HFFc6 (cell line): ENCODE measurements at regions not wholly inside any gene's neighbourhood (a gene's known extent, or its start where the extent isn't known, plus 50 kb on each side); places are given as distances from the start of the nearest gene placed in this dataset.

Experiments used
- DNase-seq: peaks from one replicate; pipeline ENCODE4 v3.0.0-alpha.2; 2018
- H3K27ac Mint-ChIP-seq: 2 replicates; pipeline ENCODE4 v1.8.0; 2020; ENCODE audit warnings: mild to moderate bottlenecking, mixed read lengths
- H3K27me3 Mint-ChIP-seq: 2 replicates; pipeline ENCODE4 v1.8.0; 2021; ENCODE audit warnings: mild to moderate bottlenecking, moderate library complexity, mixed read lengths; ENCODE audit not compliant: insufficient read depth
- H3K36me3 Mint-ChIP-seq: 2 replicates; pipeline ENCODE4 v1.8.0; 2021; ENCODE audit warnings: low read depth, mixed read lengths
- H3K4me1 Mint-ChIP-seq: 2 replicates; pipeline ENCODE4 v1.8.0; 2020; ENCODE audit warnings: low read depth, mixed read lengths
- H3K4me3 Mint-ChIP-seq: 2 replicates; pipeline ENCODE4 v1.8.0; 2020; ENCODE audit warnings: mild to moderate bottlenecking, moderate library complexity, mixed read lengths
- H3K9me3 Mint-ChIP-seq: 2 replicates; pipeline ENCODE4 v1.8.0; 2020; ENCODE audit warnings: mild to moderate bottlenecking, mixed read lengths
- CTCF ChIP-seq: fragments of 200-600 bp; sonication (generic); IDR thresholded peaks from 2 replicates; pipeline ENCODE4 v1.5.0; 2021; ENCODE audit warnings: antibody characterized with exemption, mild to moderate bottlenecking

GRCh38 chr11:91243051-91243450, 981.6 kb upstream of the FAT3 start:
- no peaks in the 10 kb centered on the region for H3K27me3 Mint-ChIP-seq
- H3K27ac Mint-ChIP-seq, result no peak overlapping the region
- DNase-seq, result no peak
- H3K36me3 Mint-ChIP-seq, result no peaks in the 10 kb centered on the region
- peaks cover 21% of the 10 kb centered on the region for H3K9me3 Mint-ChIP-seq
- no peaks in the 10 kb centered on the region for H3K4me1 Mint-ChIP-seq
- no peak for TF ChIP-seq CTCF
- H3K4me3 Mint-ChIP-seq, result no peak overlapping the region

GRCh38 chr11:91241226-91241625, 983.4 kb upstream of the FAT3 start:
- TF ChIP-seq CTCF, result no peak
- H3K9me3 Mint-ChIP-seq, result peaks cover 17% of the 10 kb centered on the region
- no peak for DNase-seq
- no peak overlapping the region for H3K27ac Mint-ChIP-seq
- H3K4me3 Mint-ChIP-seq, result no peak overlapping the region
- H3K36me3 Mint-ChIP-seq, result no peaks in the 10 kb centered on the region
- H3K4me1 Mint-ChIP-seq, result no peaks in the 10 kb centered on the region
- no peaks in the 10 kb centered on the region for H3K27me3 Mint-ChIP-seq

GRCh38 chr11:91239359-91239758, 985.3 kb upstream of the FAT3 start:
- Mint-ChIP-seq H3K27me3 (no peaks in the 10 kb centered on the region), H3K4me3 (no peak overlapping the region), H3K27ac (no peak overlapping the region), H3K36me3 (no peaks in the 10 kb centered on the region), H3K4me1 (no peaks in the 10 kb centered on the region), H3K9me3 (peaks cover 17% of the 10 kb centered on the region)
- no peak for DNase-seq
- no peak for TF ChIP-seq CTCF

- no peak overlapping the region for H3K4me3 Mint-ChIP-seq
- DNase-seq, result no peak
These were observed 993.4 kb upstream of the FAT3 start for GRCh38 chr11:91231226-91231625.

DNA sequence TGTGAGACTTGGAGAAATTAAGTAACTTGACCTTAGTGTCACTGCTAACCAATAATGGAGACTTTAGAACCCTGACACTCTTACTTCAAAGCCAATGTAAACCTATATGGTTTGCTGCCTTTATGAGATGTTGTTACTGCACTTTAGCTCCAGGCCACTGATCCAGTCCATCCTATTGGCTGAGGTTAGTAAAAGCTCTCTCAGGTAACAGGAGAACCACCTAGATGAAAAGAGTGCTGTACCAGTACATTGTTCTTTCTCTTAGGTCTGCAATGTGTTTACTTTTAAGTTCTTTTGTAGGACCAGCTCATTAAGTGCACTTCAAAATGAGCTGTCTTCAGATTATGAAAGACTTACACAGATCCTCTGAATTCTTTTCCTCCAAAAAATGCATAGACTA, 994.0 kb upstream of the FAT3 start:
- no peak for TF ChIP-seq CTCF
- no peaks in the 10 kb centered on the region for H3K27me3 Mint-ChIP-seq
- peaks cover 16% of the 10 kb centered on the region for H3K9me3 Mint-ChIP-seq
- no peaks in the 10 kb centered on the region for H3K4me1 Mint-ChIP-seq
- DNase-seq, result no peak
- no peak overlapping the region for H3K27ac Mint-ChIP-seq
- H3K4me3 Mint-ChIP-seq, result no peak overlapping the region
- H3K36me3 Mint-ChIP-seq, result no peaks in the 10 kb centered on the region; the same call in 1 of the 2 replicates

More at GRCh38 chr11:91231226-91231625, 993.4 kb upstream of the FAT3 start:
- no peaks in the 10 kb centered on the region for H3K4me1 Mint-ChIP-seq
- H3K27ac Mint-ChIP-seq, result no peak overlapping the region
- H3K9me3 Mint-ChIP-seq, result peaks cover 16% of the 10 kb centered on the region
- no peak for TF ChIP-seq CTCF
- H3K27me3 Mint-ChIP-seq, result no peaks in the 10 kb centered on the region
- H3K36me3 Mint-ChIP-seq, result no peaks in the 10 kb centered on the region; the same call in 1 of the 2 replicates

DNA sequence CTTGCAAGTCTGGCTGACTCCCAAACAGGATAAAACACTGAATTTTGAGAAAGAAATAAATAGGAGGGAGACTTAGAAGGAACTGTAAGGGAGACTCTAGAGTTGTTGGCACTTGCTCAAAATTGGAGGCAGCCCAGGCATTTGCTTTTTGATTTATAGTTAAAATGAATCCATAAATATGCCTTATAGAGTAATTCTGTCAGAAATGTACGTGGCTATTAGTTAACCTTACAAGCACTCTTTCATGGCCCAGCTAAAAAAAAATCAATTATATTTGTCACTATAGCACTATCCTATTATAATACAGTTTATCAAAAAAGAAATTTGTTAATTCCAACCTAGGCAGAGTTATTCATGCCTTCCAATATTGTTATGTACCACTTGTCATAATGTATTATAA, 1000.0 kb upstream of the CHORDC1 start:
- Mint-ChIP-seq H3K27me3 (no peaks in the 10 kb centered on the region; the same call in 1 of the 2 replicates), H3K4me1 (no peaks in the 10 kb centered on the region), H3K9me3 (peaks cover 14% of the 10 kb centered on the region), H3K27ac (no peak overlapping the region), H3K4me3 (no peak overlapping the region), H3K36me3 (no peaks in the 10 kb centered on the region)
- TF ChIP-seq CTCF, result no peak
- no peak for DNase-seq
